D341Med (cell line): ENCODE measurements at regions not wholly inside any gene's neighbourhood (a gene's known extent, or its start where the extent isn't known, plus 50 kb on each side); places are given as distances from the start of the nearest gene placed in this dataset.
"Not testable (repeated sequence)": the region's sequence is repeated elsewhere in the genome, so short reads cannot be mapped to it uniquely, and the experiment has no call there.

Experiments
- DNase-seq: peaks from one replicate; pipeline ENCODE4 v3.0.0; 2012; ENCODE audit warnings: low spot score

GRCh38 chr19:31037286-31037980 lies 311.8 kb downstream of the TSHZ3 start:
- DNase-seq: no peak

- DNase-seq: not testable (repeated sequence)
Measured at GRCh38 chr19:31031455-31031854, 317.8 kb downstream of the TSHZ3 start.

DNA sequence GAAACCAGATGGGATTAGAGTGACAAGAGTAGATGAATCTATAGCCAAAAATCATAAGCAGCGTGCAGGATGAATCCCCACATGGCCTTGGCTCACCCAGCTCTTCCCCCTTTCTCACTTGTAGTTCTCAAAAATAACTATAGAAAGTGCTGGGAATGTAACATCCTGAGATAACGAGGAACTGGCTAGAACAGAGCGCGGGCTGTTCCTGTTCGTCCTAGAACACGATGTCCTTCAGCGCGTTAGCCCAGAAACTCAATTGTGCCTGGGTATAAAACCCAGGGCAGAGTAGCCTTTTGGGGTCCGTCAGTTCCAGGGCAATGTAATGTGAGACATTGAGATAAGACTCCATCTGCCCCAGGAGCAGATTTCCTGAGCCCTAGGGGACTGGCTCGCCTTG lies 326.2 kb downstream of the TSHZ3 start:
- no peak for DNase-seq

- DNase-seq: no peak
Measured at GRCh38 chr19:31018936-31019335, 330.3 kb downstream of the TSHZ3 start.

DNA sequence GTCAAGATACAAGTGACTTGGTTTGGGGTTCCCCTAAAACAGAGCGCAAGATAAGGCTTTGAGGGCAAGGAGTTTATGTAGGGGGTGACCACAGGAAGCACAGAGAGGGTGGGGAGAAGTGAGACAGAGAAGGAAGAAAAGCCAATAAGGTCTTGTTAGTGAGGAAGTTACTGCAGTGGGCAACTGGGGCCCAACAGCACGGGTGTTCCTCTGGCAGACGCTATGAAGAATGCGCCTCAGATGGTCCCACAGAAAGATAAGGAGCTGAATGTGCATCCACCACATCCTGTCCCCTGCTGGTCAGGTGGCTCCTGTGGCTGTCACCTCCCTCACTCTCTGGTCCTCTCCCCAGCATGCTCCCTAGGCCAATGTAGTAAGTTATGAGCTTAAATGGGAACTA lies 333.5 kb downstream of the TSHZ3 start:
- no peak for DNase-seq

GRCh38 chr19:31014668-31015067 lies 334.6 kb downstream of the TSHZ3 start:
- DNase-seq: no peak

DNA sequence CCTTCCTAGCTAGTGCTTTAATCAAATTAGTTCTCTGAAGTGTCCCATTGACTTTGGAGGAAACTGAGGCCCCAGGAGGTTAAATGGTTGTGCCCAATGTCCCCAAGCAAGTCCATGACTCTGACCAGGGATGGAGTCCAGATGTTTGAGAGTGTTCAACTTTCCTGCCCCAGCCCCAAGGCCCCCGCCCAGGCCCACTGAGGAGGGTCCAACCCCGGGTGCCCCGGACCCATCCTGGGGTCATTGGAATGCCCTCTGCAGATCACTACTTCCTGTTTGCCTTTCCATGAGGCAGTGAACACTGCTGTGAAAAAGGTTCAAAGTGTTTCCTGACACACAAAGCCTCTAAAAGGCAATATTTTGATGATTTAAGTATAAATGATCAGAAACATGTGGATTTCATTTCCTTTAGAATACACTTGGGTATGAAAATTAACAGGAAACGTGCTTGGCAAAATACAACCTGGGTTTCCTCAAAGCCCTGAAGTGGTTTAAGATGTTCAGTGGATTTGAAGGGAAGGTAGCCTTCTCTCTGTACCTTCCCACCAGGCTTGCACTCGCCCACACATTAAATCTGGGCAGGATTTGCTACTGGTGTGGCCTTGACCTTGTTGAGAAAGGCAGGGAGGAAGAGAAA lies 335.7 kb downstream of the TSHZ3 start:
- DNase-seq: no peak

DNA sequence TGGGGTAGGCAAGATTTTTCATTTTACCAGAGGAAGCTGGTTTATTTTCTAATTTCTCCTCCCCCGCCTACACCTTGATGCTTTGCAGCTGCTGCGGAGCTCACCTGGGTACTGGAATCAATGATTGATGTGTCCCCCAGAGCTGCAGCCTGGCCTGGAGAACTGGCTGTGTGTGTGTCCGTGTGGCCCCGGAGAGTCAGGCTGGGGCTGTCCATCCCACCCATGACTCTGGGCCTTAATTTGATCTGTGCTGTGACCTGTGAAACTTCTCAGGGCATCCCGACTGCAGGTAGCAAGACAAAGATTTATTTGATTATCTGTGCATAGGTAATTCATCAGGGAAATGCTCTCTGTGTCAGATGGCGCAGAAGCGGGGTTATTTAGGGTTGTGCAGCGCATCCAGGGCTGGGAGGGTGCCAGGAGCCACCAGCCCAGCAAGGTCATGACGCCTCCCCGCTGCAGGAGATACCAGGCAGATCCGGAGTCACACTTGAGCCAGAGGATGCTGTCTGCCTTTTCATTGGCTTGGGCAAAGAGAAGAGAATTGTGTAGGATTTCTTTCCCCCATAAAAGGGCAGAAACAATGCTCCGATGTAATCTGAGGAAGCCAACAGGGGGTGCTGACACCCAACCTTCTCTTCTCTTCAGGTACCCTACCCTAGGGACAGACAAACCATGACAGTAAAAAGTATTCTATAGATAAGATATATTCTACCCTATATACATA lies 346.6 kb downstream of the TSHZ3 start:
- DNase-seq: no peak

GRCh38 chr19:31001991-31002390 lies 347.2 kb downstream of the TSHZ3 start:
- no peak for DNase-seq

DNA sequence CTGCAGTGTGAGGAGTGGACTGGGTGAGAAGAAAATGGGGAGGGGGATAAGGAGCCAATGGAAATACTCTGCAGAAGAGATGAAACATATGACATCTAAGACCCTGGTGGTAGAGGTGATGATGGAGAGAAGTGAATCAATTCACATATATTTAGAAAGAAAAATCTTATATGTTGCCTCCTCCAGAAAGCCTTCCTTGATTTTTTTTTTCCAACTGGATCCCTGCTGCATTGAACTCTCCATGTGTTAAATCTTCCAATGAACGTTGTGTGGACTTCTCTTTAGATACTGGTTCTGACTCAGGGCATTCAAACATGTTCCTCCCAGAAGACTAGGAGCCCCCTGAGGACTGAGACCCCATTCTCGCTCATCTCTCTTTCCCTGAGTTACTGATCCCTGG lies 348.3 kb downstream of the TSHZ3 start:
- DNase-seq: no peak

- no peak for DNase-seq
Measured at GRCh38 chr19:30999726-31000125, 349.5 kb downstream of the TSHZ3 start.

- DNase-seq: no peak
Measured at GRCh38 chr19:30997222-30997621, 352.0 kb downstream of the TSHZ3 start.

GRCh38 chr19:30978639-30979038 lies 370.6 kb downstream of the TSHZ3 start:
- no peak for DNase-seq

- DNase-seq: no peak
Measured at GRCh38 chr19:30969591-30969990, 379.6 kb downstream of the TSHZ3 start.

DNA sequence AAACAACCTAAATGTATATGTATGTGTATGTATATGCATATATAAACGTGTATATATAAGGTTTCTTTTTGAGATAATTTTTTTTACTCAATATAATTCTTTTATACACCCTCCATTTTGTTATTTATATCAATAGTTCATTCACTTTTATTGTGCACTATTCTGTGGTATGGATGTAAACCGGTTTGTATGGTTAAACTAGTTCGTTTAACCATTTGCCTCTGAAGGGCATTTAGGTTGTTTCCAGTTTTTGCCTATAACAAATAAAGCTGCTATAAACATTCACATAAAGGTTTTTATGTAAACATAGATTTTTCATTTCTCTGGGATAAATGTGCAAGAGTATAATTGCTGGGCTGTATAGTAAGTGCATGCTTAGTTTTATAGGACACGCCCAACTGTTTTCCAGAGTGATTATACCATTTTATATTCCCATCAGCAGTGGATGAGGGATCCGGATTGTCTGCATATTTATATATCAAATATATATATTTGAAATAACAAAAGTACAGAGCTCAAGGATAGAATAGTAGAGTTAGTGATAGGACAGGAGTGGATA lies 380.3 kb downstream of the TSHZ3 start:
- DNase-seq: no peak

- no peak for DNase-seq
Measured at GRCh38 chr19:30968210-30968609, 381.0 kb downstream of the TSHZ3 start.

- DNase-seq: no peak
Measured at GRCh38 chr19:30966486-30966885, 382.8 kb downstream of the TSHZ3 start.

DNA sequence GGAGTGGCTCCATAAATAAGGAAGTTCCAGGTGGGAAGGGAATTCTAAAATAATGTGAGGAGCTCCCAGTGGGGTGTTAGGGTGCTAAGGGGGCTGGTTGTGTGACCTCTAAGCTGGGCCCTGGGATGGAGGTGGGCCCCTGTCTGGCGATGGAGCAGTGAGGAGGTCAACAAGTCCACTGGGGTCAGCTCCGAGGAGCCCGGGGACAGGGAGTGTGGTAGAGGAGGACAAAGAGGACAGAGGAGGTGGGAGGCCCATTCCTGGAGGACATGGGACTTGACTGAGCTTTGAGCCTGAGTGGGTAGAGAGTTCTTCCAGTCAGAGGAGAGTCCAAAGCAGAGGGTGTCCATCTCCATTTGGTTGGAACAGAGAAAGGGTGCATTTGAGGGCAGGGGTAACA lies 390.2 kb downstream of the TSHZ3 start:
- DNase-seq: no peak

DNA sequence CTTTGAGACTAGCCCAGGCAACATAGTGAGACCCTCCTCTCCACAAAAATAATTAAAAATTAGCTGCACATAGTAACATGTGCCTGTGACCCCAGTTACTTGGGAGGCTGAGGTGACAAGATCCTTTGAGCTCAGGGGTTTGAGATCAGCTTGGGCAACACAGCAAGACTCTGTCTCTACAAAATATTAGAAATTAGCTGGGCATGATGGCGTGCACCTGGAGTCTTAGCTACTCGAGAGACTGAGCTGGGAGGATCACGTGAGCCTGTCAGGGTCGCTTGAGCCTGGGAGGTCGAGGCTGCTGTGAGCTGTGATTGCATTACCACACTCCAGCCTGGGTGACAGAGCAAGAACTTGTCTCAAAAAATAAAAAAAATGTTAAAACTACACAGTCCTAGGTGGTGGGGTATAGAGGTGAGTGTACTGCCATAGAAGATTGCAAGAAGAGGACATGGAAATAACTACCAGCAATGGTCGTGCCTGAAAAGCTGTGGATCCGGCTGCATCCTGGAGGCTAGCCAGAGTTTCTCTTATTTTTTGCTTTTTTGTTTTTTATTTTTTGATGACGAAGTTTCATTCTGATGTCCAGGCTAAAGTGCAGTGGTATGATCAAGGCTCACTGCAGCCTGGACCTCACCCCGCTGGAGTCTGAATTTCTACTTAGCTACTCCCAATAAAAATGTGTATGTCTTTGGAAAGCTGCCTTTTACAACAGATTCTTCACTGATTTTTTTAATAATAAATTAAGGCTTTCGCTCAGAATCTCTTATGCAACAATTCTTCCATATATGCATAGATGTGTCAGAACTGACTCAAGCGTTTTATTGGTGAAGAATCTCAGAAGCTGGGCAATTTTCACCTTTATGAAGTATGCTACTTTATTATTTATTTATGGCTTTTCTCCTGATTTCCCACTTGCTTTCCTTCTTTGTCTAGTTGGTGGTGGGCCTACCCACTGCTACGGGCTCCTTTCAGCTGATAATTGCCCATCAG lies 393.8 kb downstream of the TSHZ3 start:
- no peak for DNase-seq

DNA sequence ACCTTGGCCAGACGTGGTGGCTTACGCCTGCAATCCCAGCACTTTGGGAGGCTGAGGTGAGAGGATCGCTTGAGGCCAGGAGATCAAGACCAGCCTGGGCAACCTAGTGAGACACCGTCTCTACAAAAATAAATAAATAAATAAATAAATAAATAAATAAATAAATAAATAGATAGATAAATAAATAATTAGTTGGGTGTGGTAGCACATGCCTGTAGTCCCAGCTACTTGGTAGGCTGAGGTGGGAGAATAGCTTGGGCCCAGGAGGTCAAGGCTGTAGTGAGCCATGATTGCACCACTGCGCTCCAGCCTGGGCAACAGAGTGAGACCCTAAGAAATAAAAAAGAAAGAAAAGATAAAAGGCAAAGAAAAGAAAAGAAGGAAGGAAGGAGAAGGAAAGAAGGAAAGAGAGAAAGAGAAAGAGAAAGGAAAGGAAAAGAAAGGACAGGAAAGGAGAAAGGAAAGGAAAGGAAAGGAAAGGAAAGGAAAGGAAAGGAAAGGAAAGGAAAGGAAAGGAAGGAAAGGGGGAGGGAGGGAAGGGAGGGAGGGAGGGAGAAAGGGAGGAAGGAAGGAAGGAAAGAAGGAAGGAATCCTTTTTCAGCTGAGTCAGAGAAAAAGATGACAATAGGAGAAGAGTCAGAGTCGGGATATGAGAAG lies 404.8 kb downstream of the TSHZ3 start:
- not testable (repeated sequence) for DNase-seq
